GM20000 (cell line): ENCODE measurements at regions not wholly inside any gene's neighbourhood (a gene's known extent, or its start where the extent isn't known, plus 50 kb on each side); places are given as distances from the start of the nearest gene placed in this dataset.

ENCODE experiments used
- DNase-seq: peaks from one replicate; pipeline ENCODE4 v3.0.0; 2012; ENCODE audit warnings: low spot score
- TF ChIP-seq, protein P1 (sequence below): IDR thresholded peaks from 2 replicates; pipeline ENCODE4 v1.5.1; 2012; ENCODE audit warnings: mild to moderate bottlenecking, control low read depth; ENCODE audit errors: extremely low read depth, missing control alignments

DNA sequence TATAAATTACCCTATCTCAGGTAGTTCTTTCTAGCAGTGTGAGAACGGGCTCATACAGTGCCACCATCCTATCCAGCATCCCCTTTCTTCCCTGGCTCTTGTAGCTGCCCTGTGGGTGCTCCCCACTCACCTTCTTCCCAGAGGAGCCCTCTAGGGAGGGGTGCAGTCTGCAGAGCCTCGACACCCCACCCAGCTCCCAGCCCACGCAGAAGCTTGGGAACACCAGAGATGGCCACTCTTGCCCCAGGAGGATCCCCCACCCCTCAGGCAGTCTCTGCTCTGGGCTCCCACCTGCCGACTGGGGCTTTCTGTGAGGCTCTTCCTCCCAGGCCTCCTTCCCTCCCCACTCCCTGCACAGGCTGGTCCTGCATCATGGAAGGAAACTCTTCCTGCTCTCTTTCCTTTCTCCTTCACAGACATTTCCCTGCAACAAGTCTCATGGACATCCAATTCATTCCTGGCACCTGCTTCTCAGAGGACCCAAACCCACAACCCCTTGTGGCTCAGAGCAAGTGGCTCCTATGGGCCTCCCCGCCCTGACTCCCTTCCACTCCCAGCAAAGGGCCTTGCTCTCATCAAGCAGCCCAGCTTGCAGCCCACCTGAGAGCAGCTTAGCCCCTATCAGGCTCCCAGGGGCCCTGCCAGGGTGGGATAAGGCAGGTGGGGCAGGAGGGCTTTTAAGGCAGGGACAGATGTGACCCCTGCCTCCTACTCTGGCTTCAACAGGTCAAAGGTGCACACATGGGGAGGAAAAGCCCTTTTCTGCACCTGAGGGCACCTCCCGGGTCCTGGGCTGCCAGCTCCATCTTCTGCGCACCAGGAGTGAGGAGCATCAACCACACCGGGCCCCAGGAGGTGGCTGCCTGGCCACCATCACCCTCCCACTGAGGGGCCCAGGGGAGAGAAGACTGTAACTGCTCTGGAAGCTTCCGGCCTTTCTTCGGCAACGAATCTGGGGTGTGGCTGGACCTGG lies 263.8 kb upstream of the TNRC6C start:
- TF ChIP-seq, protein P1, sequence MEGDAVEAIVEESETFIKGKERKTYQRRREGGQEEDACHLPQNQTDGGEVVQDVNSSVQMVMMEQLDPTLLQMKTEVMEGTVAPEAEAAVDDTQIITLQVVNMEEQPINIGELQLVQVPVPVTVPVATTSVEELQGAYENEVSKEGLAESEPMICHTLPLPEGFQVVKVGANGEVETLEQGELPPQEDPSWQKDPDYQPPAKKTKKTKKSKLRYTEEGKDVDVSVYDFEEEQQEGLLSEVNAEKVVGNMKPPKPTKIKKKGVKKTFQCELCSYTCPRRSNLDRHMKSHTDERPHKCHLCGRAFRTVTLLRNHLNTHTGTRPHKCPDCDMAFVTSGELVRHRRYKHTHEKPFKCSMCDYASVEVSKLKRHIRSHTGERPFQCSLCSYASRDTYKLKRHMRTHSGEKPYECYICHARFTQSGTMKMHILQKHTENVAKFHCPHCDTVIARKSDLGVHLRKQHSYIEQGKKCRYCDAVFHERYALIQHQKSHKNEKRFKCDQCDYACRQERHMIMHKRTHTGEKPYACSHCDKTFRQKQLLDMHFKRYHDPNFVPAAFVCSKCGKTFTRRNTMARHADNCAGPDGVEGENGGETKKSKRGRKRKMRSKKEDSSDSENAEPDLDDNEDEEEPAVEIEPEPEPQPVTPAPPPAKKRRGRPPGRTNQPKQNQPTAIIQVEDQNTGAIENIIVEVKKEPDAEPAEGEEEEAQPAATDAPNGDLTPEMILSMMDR, result no peak
- DNase-seq, result no peak

DNA sequence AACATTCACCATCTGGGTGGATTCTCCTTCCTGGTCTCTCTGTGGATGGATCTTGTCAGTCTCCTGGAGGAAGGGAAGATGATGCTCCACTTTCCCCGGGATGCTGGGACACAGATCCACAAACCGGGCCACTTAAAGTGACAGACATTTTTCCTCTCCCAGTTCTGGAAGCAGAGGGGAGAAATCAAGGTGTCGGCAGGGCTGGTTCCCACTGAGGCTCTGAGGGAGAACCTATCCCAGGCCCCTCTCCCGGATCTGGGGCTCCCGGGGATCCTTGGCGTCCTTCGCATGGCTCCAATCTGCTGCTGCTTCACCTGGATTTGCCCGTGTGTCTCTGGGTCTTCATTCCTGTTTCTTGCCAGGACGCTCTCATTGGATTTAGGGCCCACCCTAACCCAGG lies 263.1 kb upstream of the TNRC6C start:
- no peak for DNase-seq
- TF ChIP-seq, protein P1, result no peak

DNA sequence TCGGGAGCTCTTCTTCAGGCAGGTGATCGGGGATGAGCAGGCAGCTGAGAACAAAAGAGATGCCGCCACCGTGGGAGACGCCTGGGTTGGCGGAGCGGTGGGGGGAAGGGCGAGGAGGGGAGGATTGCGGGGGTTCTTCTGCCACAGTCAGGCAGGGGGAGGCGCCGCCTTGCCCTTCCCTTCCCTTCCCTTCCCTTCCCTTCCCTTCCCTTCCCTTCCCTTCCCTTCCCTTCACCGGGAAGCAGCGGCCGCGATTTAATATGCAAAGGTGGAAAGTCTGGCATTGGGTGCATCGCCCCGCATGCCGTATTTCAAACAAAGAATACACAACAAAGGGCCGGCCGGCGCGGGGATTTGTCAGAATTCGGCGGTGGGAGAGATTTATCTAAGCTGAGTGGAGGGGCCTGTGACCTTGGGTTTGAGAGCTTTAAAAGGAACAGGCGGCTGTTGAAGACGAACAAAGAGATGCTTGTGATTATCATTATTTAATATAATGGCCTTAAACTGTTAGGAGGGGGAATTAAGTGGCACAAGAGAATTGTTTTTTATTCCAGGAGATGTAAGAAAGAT lies 262.3 kb upstream of the TNRC6C start:
- TF ChIP-seq, protein P1, result no peak
- DNase-seq, result no peak

DNA sequence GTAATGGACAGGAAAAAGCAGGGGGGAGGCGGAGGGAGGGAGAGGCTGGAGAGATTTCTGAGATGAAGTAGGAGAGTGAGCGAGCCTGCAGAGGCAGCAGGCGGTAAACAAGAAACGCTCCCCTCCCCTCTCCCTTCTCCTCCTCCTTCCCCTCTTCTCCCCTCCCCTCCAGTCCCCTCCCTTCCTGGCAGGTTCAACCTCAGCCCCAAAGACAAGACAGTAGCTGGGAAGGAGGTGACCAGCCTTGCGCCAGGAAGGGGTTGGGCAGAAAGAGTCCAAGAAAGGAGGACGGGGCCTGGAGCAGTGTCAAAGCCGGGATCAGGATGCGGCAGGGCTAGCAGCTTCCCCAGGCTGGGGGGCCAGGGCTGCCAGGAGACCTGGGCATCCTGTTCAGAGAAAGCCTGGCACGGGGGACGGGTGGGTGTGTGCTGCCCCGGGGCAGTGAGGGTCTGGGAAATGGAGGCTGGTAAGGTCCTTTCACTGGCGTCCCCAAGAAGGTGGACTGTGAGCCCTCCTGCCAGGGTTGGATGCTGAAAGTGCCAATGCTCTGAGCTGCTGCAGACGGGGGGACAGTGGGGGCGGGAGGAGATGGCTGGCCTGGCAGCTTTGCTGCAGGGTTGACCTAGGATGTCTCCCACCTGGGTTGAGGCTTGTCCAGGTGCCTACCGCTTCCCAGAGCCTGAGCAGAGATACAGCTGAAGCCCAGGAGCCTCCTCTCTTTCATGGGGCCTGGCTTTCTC lies 261.6 kb upstream of the TNRC6C start:
- TF ChIP-seq, protein P1, result no peak
- no peak for DNase-seq

DNA sequence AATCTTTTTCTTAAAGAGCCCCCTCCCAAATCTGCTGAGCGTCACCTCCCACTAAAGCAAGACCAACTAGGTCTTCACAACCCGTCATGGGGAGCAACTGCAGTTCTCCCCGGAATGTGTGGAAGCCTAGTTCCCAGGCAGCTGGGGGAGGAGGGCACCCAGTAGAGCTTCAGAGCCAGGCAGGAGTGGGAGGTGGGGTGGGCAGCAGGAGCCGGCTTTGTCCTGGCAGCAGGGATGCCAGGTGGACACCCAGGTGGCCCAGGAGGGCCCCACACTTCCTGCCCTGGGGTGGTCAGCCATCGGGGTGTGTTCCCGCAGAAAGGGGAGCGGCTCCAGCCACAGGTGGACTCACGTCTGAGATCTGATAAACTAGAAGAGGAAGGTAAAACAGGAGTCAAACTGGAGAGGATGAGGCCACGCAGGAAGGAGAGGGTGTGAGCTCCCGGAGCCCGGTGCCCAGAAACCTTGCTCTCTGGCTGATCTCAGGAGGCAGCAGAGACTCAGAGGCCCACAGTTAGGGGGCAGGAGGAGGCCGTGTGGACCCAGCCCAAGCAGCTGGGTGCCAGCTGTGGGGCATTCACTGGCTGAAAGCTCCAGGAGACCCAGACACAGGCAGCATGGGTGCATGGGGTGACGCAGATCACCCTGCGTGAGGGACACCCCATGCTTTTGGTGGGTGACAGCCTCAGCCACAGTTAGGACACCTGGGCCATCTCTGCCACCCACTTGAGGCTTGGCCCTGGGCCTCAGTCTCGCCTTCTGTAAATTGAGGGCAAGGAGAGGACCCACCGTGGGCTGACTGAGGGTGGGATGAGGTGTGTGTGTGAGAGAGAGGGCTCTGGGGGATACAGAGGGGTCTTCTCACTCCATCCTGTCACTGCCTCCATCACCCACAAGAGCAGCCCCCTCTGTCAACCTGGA lies 260.8 kb upstream of the TNRC6C start:
- TF ChIP-seq, protein P1, result no peak
- no peak for DNase-seq

DNA sequence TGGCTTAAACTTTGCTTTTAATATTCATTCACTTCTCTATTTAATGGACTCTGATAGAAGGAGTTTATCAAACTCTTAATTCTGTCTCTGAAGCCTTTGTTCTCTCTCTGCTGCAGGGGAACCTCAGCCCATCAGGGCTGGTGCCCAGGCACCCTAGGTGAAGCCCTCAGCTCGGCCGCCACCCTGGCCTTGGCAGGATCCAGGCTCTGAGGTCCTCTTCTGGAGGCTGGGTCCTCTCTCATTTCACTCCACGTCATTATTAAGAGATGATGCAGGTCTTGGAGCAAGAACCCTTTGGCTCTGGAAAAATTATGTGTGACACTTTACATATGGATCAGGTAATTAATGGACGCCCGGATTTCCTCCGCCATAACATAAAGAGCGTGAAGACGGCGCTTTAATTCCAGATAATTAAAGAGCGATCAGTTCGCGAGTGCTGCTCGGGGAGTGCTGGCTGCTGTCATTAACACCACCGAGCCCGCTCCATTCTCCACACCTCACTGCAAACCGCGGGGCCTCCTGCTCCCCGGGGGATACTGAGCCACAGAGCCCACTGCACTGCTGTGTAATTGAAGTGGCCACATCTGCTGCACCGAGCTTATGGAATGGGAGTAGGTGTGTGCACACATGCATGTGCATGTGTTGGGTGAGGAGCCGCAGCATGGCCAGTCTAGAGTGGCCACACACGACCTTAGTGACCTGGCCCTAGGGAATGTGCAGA lies 259.4 kb upstream of the TNRC6C start:
- DNase-seq, result no peak
- TF ChIP-seq, protein P1, result no peak
